Uterus (tissue), 3 donors: ENCODE measurements at regions not wholly inside any gene's neighbourhood (a gene's known extent, or its start where the extent isn't known, plus 50 kb on each side); places are given as distances from the start of the nearest gene placed in this dataset.

Source experiments
- DNase-seq, 2 donors: peaks; one replicate each; pipeline ENCODE4 v3.0.0-alpha.2; 2019 to 2020
- H3K27ac ChIP-seq, 2 donors: fragments of 200-600 bp; sonication (generic); 1 replicate in 1 of 2; 2 replicates in 1 of 2; pipeline ENCODE4 v1.5.1; 2016 to 2018
- H3K27me3 ChIP-seq, 2 donors: fragments of 200-600 bp; sonication (generic); one replicate each; pipeline ENCODE4 v1.5.1; 2018 to 2019; ENCODE audit warnings: control low read depth in 1 of 2
- H3K36me3 ChIP-seq, 2 donors: fragments of 200-600 bp; sonication (generic); one replicate each; pipeline ENCODE4 v1.5.1; 2019; ENCODE audit warnings: control low read depth in 1 of 2
- H3K4me1 ChIP-seq, 2 donors: fragments of 200-600 bp; sonication (generic); one replicate each; pipeline ENCODE4 v1.5.1; 2018 to 2019; ENCODE audit warnings: control low read depth in 1 of 2
- H3K4me3 ChIP-seq, 2 donors: fragments of 200-600 bp; sonication (generic); 1 replicate in 1 of 2; 2 replicates in 1 of 2; pipeline ENCODE4 v1.5.1; 2018 to 2019; ENCODE audit warnings: mild to moderate bottlenecking in 1 of 2
- H3K9me3 ChIP-seq, 2 donors: fragments of 200-600 bp; sonication (generic); one replicate each; pipeline ENCODE4 v1.5.1; 2019; ENCODE audit warnings: control low read depth in 1 of 2
- POLR2A ChIP-seq, 2 donors: fragments of 450-650 bp; IDR thresholded peaks; one replicate each; pipeline ENCODE4 v1.6.1; 2016; ENCODE audit warnings: antibody characterized with exemption in 2 of 2, mild to moderate bottlenecking in 1 of 2, moderate library complexity in 1 of 2
- intact Hi-C: fragments of 100-400 bp; cut with DNase I; formaldehyde crosslinking; loops from one replicate; pipeline ENCODE4 v1.15.1; 2023; ENCODE audit warnings: low total_unique reads
- TF ChIP-seq, protein P1 (sequence below), 4 experiments: fragments of 200-600 bp in 2 of 4; fragments of 450-650 bp in 2 of 4; sonication (generic) in 2 of 4; IDR thresholded peaks; one replicate each; pipeline ENCODE4 v1.5.1; 2016 to 2019; ENCODE audit warnings: antibody characterized with exemption in 4 of 4, mild to moderate bottlenecking in 2 of 4, moderate library complexity in 1 of 4
- donor health status: DM: yes; HTN: yes; CAD: no.

DNA sequence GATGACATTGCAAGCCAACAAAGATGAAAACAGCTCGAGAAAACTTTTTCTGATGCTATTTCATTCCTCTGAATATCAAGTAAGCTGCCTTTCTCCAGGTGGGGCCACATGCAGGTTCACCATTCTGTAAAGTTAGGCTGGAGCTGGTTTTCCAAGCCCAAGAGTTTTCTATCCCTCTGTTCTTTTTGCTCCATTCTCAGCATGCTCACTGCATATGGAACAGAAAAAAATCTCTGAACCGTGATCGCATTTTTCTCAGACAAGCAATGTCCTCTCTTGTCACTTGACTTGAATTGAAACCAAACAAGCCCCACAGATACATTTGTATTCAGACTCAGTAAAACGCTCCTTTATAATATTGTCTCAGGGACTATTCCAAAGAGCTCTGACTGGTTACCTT, 451.6 kb downstream of the FRK start:
- H3K9me3 ChIP-seq: no peaks in the 10 kb centered on the region
- DNase-seq: no peak
- intact Hi-C loops: no loop called here
- no peak overlapping the region for H3K4me3 ChIP-seq
- H3K4me1 ChIP-seq: no peaks in the 10 kb centered on the region
- TF ChIP-seq, protein P1, sequence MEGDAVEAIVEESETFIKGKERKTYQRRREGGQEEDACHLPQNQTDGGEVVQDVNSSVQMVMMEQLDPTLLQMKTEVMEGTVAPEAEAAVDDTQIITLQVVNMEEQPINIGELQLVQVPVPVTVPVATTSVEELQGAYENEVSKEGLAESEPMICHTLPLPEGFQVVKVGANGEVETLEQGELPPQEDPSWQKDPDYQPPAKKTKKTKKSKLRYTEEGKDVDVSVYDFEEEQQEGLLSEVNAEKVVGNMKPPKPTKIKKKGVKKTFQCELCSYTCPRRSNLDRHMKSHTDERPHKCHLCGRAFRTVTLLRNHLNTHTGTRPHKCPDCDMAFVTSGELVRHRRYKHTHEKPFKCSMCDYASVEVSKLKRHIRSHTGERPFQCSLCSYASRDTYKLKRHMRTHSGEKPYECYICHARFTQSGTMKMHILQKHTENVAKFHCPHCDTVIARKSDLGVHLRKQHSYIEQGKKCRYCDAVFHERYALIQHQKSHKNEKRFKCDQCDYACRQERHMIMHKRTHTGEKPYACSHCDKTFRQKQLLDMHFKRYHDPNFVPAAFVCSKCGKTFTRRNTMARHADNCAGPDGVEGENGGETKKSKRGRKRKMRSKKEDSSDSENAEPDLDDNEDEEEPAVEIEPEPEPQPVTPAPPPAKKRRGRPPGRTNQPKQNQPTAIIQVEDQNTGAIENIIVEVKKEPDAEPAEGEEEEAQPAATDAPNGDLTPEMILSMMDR (IDR thresholded peaks at IDR 0.05): no peak
- no peak for TF ChIP-seq POLR2A (IDR thresholded peaks at IDR 0.05)
- H3K27ac ChIP-seq: no peak overlapping the region
- H3K27me3 ChIP-seq: no peaks in the 10 kb centered on the region
- no peaks in the 10 kb centered on the region for H3K36me3 ChIP-seq

DNA sequence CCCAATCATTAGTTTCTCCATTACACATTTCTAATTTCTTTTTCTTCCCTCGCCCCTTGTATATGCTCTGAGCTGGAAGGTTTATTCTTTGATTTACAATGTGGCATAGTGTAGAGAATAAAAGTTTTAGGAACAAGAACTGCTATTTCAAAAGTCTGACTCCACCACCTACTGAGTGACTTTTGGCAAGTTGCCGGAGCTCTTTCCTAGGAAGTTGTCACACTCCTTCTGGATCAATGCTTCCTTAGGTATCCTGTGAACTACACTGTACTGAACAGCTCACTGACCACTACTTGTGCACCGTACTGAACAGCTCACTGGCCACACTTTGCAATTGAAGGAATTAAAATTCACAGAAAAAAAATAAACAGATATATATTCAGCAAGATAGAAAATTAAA, 458.2 kb downstream of the FRK start:
- H3K9me3 ChIP-seq: no peaks in the 10 kb centered on the region
- no peak overlapping the region for H3K4me3 ChIP-seq
- H3K27ac ChIP-seq: no peak overlapping the region
- H3K4me1 ChIP-seq: no peaks in the 10 kb centered on the region
- no peaks in the 10 kb centered on the region for H3K36me3 ChIP-seq
- intact Hi-C loops: no loop called here
- DNase-seq: no peak
- TF ChIP-seq POLR2A (IDR thresholded peaks at IDR 0.05): no peak
- TF ChIP-seq, protein P1 (IDR thresholded peaks at IDR 0.05): no peak
- no peaks in the 10 kb centered on the region for H3K27me3 ChIP-seq

DNA sequence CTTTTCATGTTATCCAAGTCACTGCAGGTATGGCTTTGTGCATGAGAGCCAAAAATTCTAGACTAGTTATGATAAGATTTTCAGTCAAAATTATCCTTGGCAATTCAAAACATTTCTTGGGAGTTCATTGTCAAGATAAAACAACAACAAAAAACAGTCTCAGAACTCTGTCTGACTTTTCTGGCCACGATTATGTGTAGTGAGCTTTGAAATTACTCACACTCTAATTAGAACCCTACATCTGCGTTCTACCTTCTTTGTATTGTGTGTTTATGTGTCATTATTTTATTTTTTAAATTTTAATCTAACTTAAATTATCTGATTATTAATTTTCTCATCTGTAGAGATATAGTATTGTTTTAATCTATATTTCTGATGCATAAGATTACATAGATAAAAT, 459.2 kb downstream of the FRK start:
- Histone ChIP-seq H3K4me1 (no peaks in the 10 kb centered on the region), H3K36me3 (no peaks in the 10 kb centered on the region), H3K27me3 (no peaks in the 10 kb centered on the region), H3K4me3 (no peak overlapping the region), H3K27ac (no peak overlapping the region), H3K9me3 (no peaks in the 10 kb centered on the region)
- intact Hi-C loops: no loop called here
- no peak for DNase-seq
- TF ChIP-seq POLR2A (IDR thresholded peaks at IDR 0.05): no peak
- TF ChIP-seq, protein P1 (IDR thresholded peaks at IDR 0.05): no peak

DNA sequence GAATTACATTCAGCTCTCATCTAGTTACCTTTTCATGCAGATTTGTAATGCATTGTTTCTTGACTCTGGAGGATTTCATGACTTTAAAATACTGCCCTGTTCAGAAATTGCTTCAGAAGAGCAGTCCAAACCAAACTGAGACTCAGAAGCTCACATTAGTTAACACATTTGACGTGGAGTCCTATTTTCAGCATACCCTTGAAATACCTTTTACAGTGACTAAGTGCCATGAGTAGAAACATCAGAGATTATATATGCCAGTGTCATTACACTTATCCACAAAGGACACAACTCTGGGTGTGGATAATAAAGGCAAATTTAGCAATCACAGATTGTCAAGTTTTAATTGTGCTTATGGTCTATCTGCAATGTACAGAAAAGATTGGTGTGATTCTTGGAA, 459.6 kb downstream of the FRK start:
- no peaks in the 10 kb centered on the region for H3K36me3 ChIP-seq
- H3K4me1 ChIP-seq: no peaks in the 10 kb centered on the region
- no peaks in the 10 kb centered on the region for H3K9me3 ChIP-seq
- DNase-seq: no peak
- intact Hi-C loops: no loop called here
- no peaks in the 10 kb centered on the region for H3K27me3 ChIP-seq
- TF ChIP-seq, protein P1 (IDR thresholded peaks at IDR 0.05): no peak
- TF ChIP-seq POLR2A (IDR thresholded peaks at IDR 0.05): no peak
- H3K4me3 ChIP-seq: no peak overlapping the region
- H3K27ac ChIP-seq: no peak overlapping the region

DNA sequence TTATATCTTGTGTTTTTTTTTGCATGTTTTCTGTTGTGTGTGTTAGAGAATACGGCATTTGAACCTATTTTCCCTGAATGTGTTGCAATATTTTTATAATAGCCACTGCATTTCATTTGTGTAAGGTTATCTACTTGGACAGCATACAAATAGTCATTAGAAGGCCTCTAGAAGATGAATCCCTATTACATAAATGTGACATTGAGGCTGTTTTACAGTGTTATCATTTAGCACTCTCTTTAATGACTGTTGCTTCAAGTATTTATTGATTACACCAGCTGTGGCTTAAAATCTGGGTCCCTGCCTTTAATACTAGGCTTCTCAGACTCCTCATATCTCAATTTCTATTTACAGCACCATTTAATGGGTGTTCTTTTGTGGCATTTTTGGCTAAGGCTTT, 465.8 kb downstream of the FRK start:
- Histone ChIP-seq H3K4me3 (no peak overlapping the region), H3K27me3 (no peaks in the 10 kb centered on the region), H3K36me3 (no peaks in the 10 kb centered on the region), H3K27ac (no peak overlapping the region), H3K9me3 (no peaks in the 10 kb centered on the region), H3K4me1 (no peaks in the 10 kb centered on the region)
- no peak for DNase-seq
- intact Hi-C loops: no loop called here
- TF ChIP-seq POLR2A (IDR thresholded peaks at IDR 0.05): no peak
- TF ChIP-seq, protein P1 (IDR thresholded peaks at IDR 0.05): no peak
